Activated CD4-positive, alpha-beta memory T cell treated with anti-CD3 and anti-CD28 coated beads, Interleukin-2, amount 10 ng/mL, durations not matched to agents 7 days and 5 days (primary cell): ENCODE measurements at regions not wholly inside any gene's neighbourhood (a gene's known extent, or its start where the extent isn't known, plus 50 kb on each side); places are given as distances from the start of the nearest gene placed in this dataset.
A peak's percentile ranks its signal among the peaks of the same experiment; 100 is the strongest.
"Not testable (repeated sequence)": the region's sequence is repeated elsewhere in the genome, so short reads cannot be mapped to it uniquely, and the experiment has no call there.

Experiments
- CTCF ChIA-PET: fragments of 350-600 bp; sonication (Branson Sonifier 250); formaldehyde crosslinking; loops from one replicate; lab custom pipeline; 2021; ENCODE audit warnings: antibody characterized with exemption, inconsistent platforms; lab: Charles Lee
- POLR2A ChIA-PET: fragments of 350-600 bp; sonication (Branson Sonifier 250); formaldehyde crosslinking; loops from one replicate; lab custom pipeline; 2021; ENCODE audit warnings: antibody characterized with exemption; lab: Charles Lee
- DNase-seq: peaks from one replicate; pipeline ENCODE4 v3.0.0-alpha.2; 2020
- H3K27ac Mint-ChIP-seq: one replicate; pipeline ENCODE4 v1.8.0; 2021; ENCODE audit warnings: mild to moderate bottlenecking, mixed read lengths
- H3K27me3 Mint-ChIP-seq: one replicate; pipeline ENCODE4 v1.8.0; 2021; ENCODE audit warnings: mixed read lengths
- H3K36me3 Mint-ChIP-seq: one replicate; pipeline ENCODE4 v1.8.0; 2021; ENCODE audit warnings: low read depth, mixed read lengths
- H3K4me1 Mint-ChIP-seq: one replicate; pipeline ENCODE4 v1.8.0; 2021; ENCODE audit warnings: mixed read lengths
- H3K4me3 Mint-ChIP-seq: one replicate; pipeline ENCODE4 v1.8.0; 2021; ENCODE audit warnings: mild to moderate bottlenecking, mixed read lengths
- H3K9me3 Mint-ChIP-seq: one replicate; pipeline ENCODE4 v1.8.0; 2021; ENCODE audit warnings: mixed read lengths

DNA sequence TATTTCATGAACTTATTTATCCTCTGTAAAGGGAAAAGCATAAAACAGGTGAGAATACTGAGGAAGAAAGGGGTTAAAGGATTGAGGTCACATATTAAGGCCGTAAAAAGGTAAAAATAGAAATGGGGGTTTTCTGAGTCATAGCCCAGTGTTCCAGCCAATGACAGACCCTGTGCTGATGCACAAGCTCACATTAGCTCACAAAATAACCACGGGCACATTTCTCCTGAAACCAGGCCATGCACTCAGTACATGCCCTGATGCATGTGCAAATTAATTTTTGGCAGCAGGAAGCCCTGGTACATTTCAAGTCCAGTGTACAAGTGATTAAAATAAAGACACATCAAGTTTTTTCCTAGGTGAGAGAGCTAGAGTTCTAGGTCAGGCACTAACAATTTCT is 194.4 kb downstream of the TMEM200A start:
- POLR2A ChIA-PET, result no interaction called here
- DNase-seq, result no peak
- Mint-ChIP-seq H3K27ac (no peak overlapping the region), H3K27me3 (no peaks in the 10 kb centered on the region), H3K4me1 (peaks cover 4% of the 10 kb centered on the region), H3K36me3 (no peaks in the 10 kb centered on the region), H3K4me3 (no peak overlapping the region), H3K9me3 (peaks cover 11% of the 10 kb centered on the region)
- CTCF ChIA-PET, result no interaction called here

DNA sequence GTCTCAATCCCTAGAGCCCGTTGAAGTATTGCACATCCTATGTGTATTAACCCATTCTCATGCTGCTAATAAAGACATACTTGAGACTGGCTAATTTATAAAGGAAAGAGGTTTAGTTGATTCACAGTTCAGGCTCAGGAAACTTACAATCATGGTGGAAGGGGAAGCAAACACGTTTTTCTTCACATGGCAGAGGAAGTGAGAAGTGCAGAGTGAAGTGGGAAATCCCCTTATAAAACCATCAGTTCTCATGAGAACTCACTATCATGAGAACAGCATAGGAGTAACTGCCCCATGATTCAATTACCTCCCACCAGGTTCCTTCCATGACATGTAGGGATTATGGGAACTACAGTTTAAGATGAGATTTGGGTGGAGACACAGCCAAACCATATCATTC is 195.3 kb downstream of the TMEM200A start:
- H3K9me3 Mint-ChIP-seq, result peaks cover 11% of the 10 kb centered on the region
- H3K36me3 Mint-ChIP-seq, H3K4me1 Mint-ChIP-seq, H3K4me3 Mint-ChIP-seq, H3K27ac Mint-ChIP-seq, H3K27me3 Mint-ChIP-seq, POLR2A ChIA-PET, DNase-seq, CTCF ChIA-PET: not testable (repeated sequence)

DNA sequence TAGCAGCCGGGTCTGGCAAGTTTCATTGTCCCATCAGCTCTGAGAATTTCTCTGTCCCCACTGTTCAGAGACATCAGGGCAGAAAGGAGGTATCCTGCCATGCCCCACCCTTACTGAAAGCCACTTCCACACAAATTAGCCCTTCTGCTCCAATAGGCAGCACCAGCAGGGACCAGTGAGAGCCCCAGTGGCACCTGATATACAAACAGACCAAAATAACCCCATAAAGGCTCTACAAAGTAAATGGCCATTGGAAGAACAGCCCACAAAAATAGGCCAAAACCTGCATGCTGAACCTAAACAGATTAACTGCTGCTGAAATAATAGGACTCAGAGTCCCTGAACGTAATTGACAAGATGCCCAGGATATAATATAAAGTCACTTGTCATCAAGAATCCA is 199.9 kb downstream of the TMEM200A start:
- no peak for DNase-seq
- H3K27ac Mint-ChIP-seq, result no peak overlapping the region
- H3K27me3 Mint-ChIP-seq, result no peaks in the 10 kb centered on the region
- H3K4me3 Mint-ChIP-seq, result no peak overlapping the region
- peaks cover 4% of the 10 kb centered on the region for H3K36me3 Mint-ChIP-seq
- ChIA-PET CTCF (no interaction called here), POLR2A (no interaction called here)
- H3K9me3 Mint-ChIP-seq, result peaks cover 11% of the 10 kb centered on the region
- H3K4me1 Mint-ChIP-seq, result peaks cover 3% of the 10 kb centered on the region

DNA sequence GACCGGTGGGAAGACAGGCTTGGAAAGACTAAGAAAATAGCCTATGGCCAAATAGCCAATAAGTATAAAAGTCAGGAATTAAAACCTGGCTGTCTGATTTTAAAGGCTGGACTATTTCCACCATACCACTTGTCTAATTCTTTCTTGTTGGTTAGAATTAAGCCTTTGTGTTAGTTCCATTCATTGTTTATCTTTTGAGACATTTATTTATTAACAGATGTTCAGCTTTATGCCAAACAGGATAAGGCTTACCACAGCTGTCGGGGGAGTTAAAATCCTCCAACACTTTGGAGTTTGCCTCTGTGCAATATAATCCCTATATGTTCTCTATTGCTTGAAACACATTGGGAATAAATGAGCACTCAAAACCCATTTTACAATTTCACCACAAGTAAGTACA is 208.3 kb downstream of the TMEM200A start:
- Mint-ChIP-seq H3K36me3 (peaks cover 39% of the 10 kb centered on the region), H3K27me3 (no peaks in the 10 kb centered on the region), H3K4me3 (no peak overlapping the region), H3K27ac (no peak overlapping the region), H3K9me3 (peaks cover 16% of the 10 kb centered on the region), H3K4me1 (peaks cover 40% of the 10 kb centered on the region)
- no peak for DNase-seq
- ChIA-PET CTCF (no interaction called here), POLR2A (no interaction called here)

DNA sequence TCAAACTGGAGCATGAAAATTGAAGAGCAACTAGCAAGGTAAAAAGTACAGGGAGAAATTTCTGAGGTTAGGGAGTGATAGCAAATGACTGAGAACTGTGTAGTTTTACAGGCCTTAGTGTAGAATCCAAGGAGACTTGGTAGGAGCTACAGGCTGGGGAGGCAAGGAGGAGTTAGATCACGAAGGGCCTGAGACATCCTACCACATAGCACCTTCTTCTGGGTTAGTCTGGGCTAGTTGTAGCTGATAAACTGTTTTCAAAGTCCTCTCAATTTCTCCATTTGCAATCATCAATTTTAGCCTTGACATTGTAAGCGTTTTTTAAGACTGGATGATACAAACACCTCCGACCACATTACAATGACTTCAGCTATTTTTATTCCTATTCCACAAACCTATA is 209.7 kb downstream of the TMEM200A start:
- POLR2A ChIA-PET, result interaction anchor here (0.8 to 3.8 kb wide), 10 partner anchors 11 to 360 kb away, joined by 3 to 39 read pairs (median 4); no protein-coding TSS in a partner anchor
- CTCF ChIA-PET, result interaction anchor here (0.7 to 2.2 kb wide), 6 partner anchors 11 to 210 kb away, joined by 3 to 15 read pairs (median 3); no protein-coding TSS in a partner anchor
- Mint-ChIP-seq H3K4me1 (peaks cover 40% of the 10 kb centered on the region), H3K4me3 (peak overlapping the region; percentile 31), H3K9me3 (peaks cover 16% of the 10 kb centered on the region), H3K27me3 (no peaks in the 10 kb centered on the region), H3K36me3 (peaks cover 36% of the 10 kb centered on the region), H3K27ac (peak overlapping the region; percentile 82)
- no peak for DNase-seq

DNA sequence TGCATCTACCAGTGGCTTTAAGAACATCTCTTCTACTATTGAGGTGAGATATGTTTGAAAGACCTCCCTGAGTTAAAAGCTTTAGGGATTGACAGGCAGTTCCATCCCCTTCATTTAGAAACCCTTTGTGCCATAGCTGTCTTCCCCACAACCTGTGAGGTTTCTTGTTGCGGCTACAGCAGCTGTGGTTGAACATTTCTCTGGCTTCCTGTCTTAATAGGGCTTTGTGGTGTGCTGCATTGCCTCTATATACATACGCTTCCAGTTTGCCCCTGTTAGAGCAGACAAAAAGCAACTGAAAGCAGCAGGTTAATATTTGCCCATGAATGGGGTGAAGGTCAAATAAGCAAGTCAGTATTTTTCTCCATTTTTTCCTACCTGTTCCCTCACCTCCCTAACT is 210.2 kb downstream of the TMEM200A start:
- Mint-ChIP-seq H3K4me1 (peaks cover 40% of the 10 kb centered on the region), H3K36me3 (peaks cover 33% of the 10 kb centered on the region)

DNA sequence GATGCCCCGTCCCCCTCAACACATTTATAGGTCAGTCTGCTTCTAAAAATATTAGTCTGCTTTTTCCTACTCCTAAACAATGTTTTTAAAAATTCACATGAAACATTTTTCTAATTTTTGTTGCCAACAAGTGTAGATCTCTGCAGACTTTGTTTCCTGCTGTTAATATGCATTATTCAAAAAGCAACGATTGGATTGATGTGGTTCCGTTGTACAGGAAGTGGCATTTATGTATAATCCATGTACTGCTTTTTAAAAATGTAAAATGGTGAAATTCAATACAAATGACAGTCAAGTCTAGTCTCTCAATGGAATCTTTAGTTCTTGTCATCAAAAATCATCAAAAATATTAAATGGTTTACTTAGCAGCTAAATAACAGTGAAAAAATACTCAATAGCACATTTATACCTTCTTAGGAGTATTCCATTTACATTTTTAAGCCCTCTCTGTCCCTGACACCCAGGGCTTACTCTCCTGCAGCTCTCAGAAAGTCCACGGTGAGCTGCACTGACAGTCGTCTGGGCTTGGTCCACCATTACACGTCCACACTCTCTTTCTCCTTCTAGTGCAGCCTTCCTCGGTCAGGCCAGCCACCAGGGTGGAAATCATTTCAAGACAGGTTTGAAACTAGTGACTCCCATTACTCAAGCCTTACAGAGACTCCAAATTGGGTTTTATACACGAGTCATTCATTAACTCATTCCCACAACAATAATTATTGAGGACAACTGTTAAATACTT is 211.5 kb downstream of the TMEM200A start:
- CTCF ChIA-PET, result interaction anchor here (0.6 to 2.2 kb wide), 4 partner anchors 30 to 957 kb away, joined by 3 to 15 read pairs (median 3); no protein-coding TSS in a partner anchor
- no peak for DNase-seq
- peaks cover 40% of the 10 kb centered on the region for H3K4me1 Mint-ChIP-seq
- peak overlapping the region; percentile 61 for H3K27ac Mint-ChIP-seq
- peak overlapping the region; percentile 26 for H3K4me3 Mint-ChIP-seq
- H3K9me3 Mint-ChIP-seq, result peaks cover 14% of the 10 kb centered on the region
- POLR2A ChIA-PET, result interaction anchor here (0.6 to 3.8 kb wide), 4 partner anchors 9 to 64 kb away, joined by 3 to 39 read pairs (median 12); no protein-coding TSS in a partner anchor
- peaks cover 1% of the 10 kb centered on the region for H3K27me3 Mint-ChIP-seq
- H3K36me3 Mint-ChIP-seq, result peaks cover 30% of the 10 kb centered on the region

More for the DNA sequence above, 210.2 kb downstream of the TMEM200A start:
- H3K4me3 Mint-ChIP-seq, result peak overlapping the region; percentile 31
- CTCF ChIA-PET, result interaction anchor here (0.7 to 2.2 kb wide), 7 partner anchors 11 to 211 kb away, joined by 3 to 15 read pairs (median 3); no protein-coding TSS in a partner anchor
- POLR2A ChIA-PET, result interaction anchor here (0.7 to 3.8 kb wide), 14 partner anchors 11 to 361 kb away, joined by 3 to 39 read pairs (median 4); no protein-coding TSS in a partner anchor
- peak overlapping the region; percentile 82 for H3K27ac Mint-ChIP-seq
- H3K9me3 Mint-ChIP-seq, result peaks cover 16% of the 10 kb centered on the region
- peak; percentile 86 for DNase-seq
- no peaks in the 10 kb centered on the region for H3K27me3 Mint-ChIP-seq

DNA sequence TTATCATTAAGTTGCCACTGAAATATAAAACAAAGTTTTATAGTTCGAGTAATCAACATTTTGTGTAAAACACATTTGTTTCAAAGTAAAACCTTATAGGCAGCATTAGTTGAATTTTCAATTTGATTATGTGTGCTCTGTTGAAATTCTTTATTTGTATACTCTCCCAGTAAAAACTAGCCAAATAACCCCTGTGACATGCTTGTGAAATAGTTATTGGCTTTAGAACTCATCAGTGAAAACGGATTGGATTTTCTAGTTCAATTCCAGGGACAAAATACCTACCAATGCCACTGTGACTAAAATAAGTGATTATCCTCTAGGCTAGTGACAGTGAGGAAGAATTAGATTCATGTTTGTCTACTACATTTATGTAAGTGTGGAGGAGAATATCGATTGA is 212.9 kb downstream of the TMEM200A start:
- POLR2A ChIA-PET, result no interaction called here
- H3K9me3 Mint-ChIP-seq, result peaks cover 9% of the 10 kb centered on the region
- peaks cover 40% of the 10 kb centered on the region for H3K4me1 Mint-ChIP-seq
- peaks cover 30% of the 10 kb centered on the region for H3K36me3 Mint-ChIP-seq
- DNase-seq, result no peak
- CTCF ChIA-PET, result no interaction called here
- H3K27me3 Mint-ChIP-seq, result peaks cover 1% of the 10 kb centered on the region
- H3K27ac Mint-ChIP-seq, result no peak overlapping the region
- H3K4me3 Mint-ChIP-seq, result no peak overlapping the region

DNA sequence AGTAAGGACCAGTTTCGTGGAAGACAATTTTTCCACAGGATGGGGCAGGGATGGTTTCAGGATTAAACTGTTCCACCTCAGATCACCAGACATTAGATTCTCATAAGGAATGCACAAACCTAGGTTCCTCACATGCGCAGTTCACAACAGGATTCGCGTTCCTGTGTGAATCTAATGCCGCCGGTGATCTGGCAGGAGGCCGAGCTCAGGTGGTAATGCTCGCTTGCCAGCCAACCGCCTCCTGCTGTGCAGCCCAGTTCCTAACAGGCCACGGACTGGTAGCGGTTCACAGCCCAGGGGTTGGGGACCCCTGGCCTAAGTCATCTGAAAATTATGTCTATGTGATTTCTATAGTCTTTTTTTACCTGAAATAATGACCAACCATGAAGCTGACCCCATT is 217.5 kb downstream of the TMEM200A start:
- DNase-seq, result no peak
- Mint-ChIP-seq H3K27ac (no peak overlapping the region), H3K36me3 (peaks cover 6% of the 10 kb centered on the region), H3K9me3 (peaks cover 11% of the 10 kb centered on the region), H3K4me1 (peaks cover 7% of the 10 kb centered on the region), H3K27me3 (peaks cover 1% of the 10 kb centered on the region), H3K4me3 (no peak overlapping the region)
- ChIA-PET CTCF (no interaction called here), POLR2A (interaction anchor here (0.6 kb wide), 1 partner anchor 259 kb away, joined by 3 read pairs; no protein-coding TSS in a partner anchor)

DNA sequence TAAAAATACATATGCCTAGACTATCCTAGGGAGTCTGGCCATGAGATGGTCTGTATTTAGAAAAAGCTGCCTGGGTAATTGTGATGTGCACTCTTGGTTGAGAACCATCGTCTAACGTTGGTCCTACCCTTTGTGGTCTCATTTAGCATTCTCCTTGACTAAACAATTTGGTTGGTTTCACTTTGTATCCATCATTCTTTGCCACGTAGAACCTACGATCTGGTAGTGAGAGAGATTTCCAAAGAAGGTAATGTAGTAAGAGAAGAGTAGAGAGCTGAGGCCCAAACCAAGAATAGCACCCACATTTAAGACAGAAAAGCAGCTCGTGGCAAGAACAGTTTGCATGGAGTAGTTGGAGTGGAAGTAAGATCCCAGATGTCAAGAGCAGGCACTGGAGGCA is 219.8 kb downstream of the TMEM200A start:
- ChIA-PET CTCF (interaction anchor here (1.1 kb wide), 2 partner anchors 9 to 33 kb away, joined by 3 read pairs; no protein-coding TSS in a partner anchor), POLR2A (interaction anchor here (0.9 to 3.5 kb wide), 2 partner anchors 8 to 9 kb away, joined by 3 to 17 read pairs; no protein-coding TSS in a partner anchor)
- Mint-ChIP-seq H3K27ac (no peak overlapping the region), H3K4me3 (no peak overlapping the region), H3K9me3 (peaks cover 9% of the 10 kb centered on the region), H3K27me3 (peaks cover 1% of the 10 kb centered on the region), H3K4me1 (peaks cover 7% of the 10 kb centered on the region), H3K36me3 (no peaks in the 10 kb centered on the region)
- no peak for DNase-seq

DNA sequence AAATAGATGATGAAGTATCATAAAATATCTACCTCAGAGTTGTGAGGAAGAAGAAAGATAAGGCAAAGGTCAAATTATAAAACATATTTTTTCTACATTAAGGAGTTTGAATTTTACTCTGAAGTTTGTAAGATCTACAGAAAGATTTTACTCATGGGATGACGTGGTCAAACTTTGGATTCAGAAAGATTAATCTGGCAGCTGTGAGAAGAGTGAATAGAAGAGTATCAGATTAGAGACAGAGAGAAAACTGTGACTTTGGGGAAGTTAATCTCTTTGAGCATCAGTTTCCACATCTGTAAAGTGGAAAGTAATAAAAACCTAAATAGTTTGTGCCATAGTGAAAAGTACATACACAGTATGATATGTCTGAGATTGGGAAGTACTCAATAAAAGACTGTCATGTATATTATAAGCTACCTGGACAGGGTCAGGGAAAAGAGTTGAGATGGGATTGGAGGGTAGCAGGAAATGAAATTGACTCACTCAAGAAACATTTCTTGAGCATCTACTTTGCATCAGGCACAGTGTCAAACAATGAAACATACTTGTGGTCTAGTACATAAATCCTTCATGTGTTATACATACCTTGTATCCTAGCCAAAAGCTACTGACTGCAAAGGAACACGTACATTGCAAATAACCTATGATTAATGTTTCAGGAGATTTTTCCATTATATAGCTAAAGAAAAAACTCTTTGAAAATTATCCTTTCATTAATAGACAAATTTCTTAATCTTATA is 222.1 kb downstream of the TMEM200A start:
- POLR2A ChIA-PET, result interaction anchor here (3.5 kb wide), 1 partner anchor 12 kb away, joined by 17 read pairs; no protein-coding TSS in a partner anchor
- Mint-ChIP-seq H3K9me3 (peaks cover 16% of the 10 kb centered on the region), H3K27me3 (no peaks in the 10 kb centered on the region), H3K4me1 (peaks cover 7% of the 10 kb centered on the region), H3K27ac (no peak overlapping the region), H3K4me3 (no peak overlapping the region), H3K36me3 (peaks cover 10% of the 10 kb centered on the region)
- DNase-seq, result no peak
- CTCF ChIA-PET, result interaction anchor here (1.4 to 1.6 kb wide), 2 partner anchors 12 to 31 kb away, joined by 3 read pairs; no protein-coding TSS in a partner anchor

DNA sequence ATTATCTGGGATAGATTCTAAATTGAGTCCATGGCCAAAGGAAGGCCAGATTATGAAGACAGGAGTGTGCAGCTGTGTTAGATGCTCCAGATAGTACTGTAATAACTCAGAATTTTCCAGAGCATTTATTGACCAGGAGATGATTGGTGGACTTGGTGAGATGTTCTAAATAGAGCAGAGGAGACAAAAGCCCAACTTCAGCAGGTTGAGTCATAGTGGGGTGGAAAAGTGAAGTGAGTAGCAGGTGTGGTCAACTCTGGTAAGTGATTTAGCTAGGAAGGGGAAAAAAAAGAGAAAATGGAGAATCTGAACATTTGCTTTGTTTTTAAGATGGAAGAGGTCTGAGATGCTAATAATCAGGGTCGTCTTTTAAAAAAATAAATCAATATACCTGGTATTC is 227.4 kb downstream of the TMEM200A start:
- Mint-ChIP-seq H3K4me1 (no peaks in the 10 kb centered on the region), H3K36me3 (peaks cover 14% of the 10 kb centered on the region), H3K27me3 (no peaks in the 10 kb centered on the region), H3K9me3 (peaks cover 10% of the 10 kb centered on the region), H3K27ac (no peak overlapping the region), H3K4me3 (no peak overlapping the region)
- ChIA-PET CTCF (no interaction called here), POLR2A (no interaction called here)
- DNase-seq, result no peak

DNA sequence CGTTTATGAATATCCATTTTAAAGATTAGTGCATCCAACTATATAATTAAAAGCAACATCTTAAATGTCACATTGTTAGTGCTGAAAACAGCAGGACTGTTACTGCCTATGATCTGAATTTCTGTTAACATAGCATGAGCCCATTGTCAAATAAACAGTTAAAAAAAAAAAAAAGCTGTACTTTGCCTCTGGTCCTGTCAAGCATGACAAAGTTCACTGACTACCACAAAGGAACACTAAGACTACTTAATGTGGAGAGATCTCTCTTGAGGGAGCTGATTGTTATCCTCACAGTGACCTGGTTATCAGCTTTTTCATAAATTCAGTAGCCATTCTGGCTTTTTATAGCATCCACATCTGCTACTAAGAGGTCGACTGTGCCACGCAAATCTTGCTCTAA is 228.1 kb downstream of the TMEM200A start:
- DNase-seq, result no peak
- H3K36me3 Mint-ChIP-seq, result peaks cover 14% of the 10 kb centered on the region
- H3K27ac Mint-ChIP-seq, result no peak overlapping the region
- no peak overlapping the region for H3K4me3 Mint-ChIP-seq
- no peaks in the 10 kb centered on the region for H3K4me1 Mint-ChIP-seq
- ChIA-PET CTCF (interaction anchor here (0.8 kb wide), 1 partner anchor 8 kb away, joined by 3 read pairs; no protein-coding TSS in a partner anchor), POLR2A (no interaction called here)
- peaks cover 11% of the 10 kb centered on the region for H3K9me3 Mint-ChIP-seq
- no peaks in the 10 kb centered on the region for H3K27me3 Mint-ChIP-seq
